Heart right ventricle (tissue), 16 donors: ENCODE measurements at regions not wholly inside any gene's neighbourhood (a gene's known extent, or its start where the extent isn't known, plus 50 kb on each side); places are given as distances from the start of the nearest gene placed in this dataset.

Source experiments
- ATAC-seq, 8 donors: fragments of 200-7000 bp; cut with Tn5 transposase; one replicate each; pipeline ENCODE4 v1.9.1; 2020; ENCODE audit warnings: mild to moderate bottlenecking in 8 of 8, moderate library complexity in 8 of 8, moderate number of reproducible peaks in 1 of 8
- DNase-seq, 2 donors: peaks; one replicate each; pipeline ENCODE4 v3.0.0-alpha.2; 2020
- H3K27ac ChIP-seq, 10 donors: fragments of 200-600 bp; sonication (generic) in 2 of 10; one replicate each; pipeline versions ENCODE4 v1.5.0 to v1.8.0; 2020 to 2022; ENCODE audit warnings: mild to moderate bottlenecking in 3 of 10
- H3K27me3 ChIP-seq, 7 donors: fragments of 200-600 bp; one replicate each; pipeline ENCODE4 v1.8.0; 2021 to 2022; ENCODE audit warnings: mild to moderate bottlenecking in 2 of 7
- H3K36me3 ChIP-seq, 9 donors: fragments of 200-600 bp; sonication (generic) in 1 of 9; one replicate each; pipeline versions ENCODE4 v1.5.0 to v1.8.0; 2020 to 2022; ENCODE audit warnings: mild to moderate bottlenecking in 2 of 9
- H3K4me1 ChIP-seq, 9 donors: fragments of 200-600 bp; sonication (generic) in 1 of 9; one replicate each; pipeline versions ENCODE4 v1.5.0 to v1.8.0; 2020 to 2022; ENCODE audit warnings: mild to moderate bottlenecking in 4 of 9
- H3K4me3 ChIP-seq, 10 donors: fragments of 200-600 bp; sonication (generic) in 2 of 10; one replicate each; pipeline versions ENCODE4 v1.5.0 to v1.8.0; 2020 to 2022; ENCODE audit warnings: mild to moderate bottlenecking in 7 of 10, moderate library complexity in 2 of 10
- H3K9me3 ChIP-seq, 11 donors: fragments of 200-600 bp in 10 of 11; sonication (generic) in 2 of 11; one replicate each; pipeline versions ENCODE4 v1.5.0 to v1.8.0; 2013 to 2022; ENCODE audit warnings: mild to moderate bottlenecking in 2 of 11, control low read depth in 1 of 11, moderate library complexity in 1 of 11
- WGBS, 2 donors: extraction: QIAGEN DNeasy Blood & Tissue Kit; methylation state at CpG; one replicate each; pipeline ENCODE4 v1.1.7; 2013; ENCODE audit warnings: inconsistent platforms in 1 of 2; 5-methylcytosine and 5-hydroxymethylcytosine counted together
- intact Hi-C, 10 donors: fragments of 100-400 bp; cut with DNase I; formaldehyde crosslinking; loops; one replicate each; pipeline versions ENCODE4 v1.11.1 to v1.14.2; 2022
- TF ChIP-seq, protein P1 (sequence below), 9 donors: fragments of 200-600 bp; sonication (generic) in 2 of 9; IDR thresholded peaks; one replicate each; pipeline versions ENCODE4 v1.5.0 to v1.8.0; 2021 to 2022; ENCODE audit warnings: antibody characterized with exemption in 9 of 9, mild to moderate bottlenecking in 5 of 9, moderate library complexity in 1 of 9
- donor health status: Arrhythmogenic right ventricular cardiomyopathy.
- donor health status: ischemic (EF 13 %, LVEDD 7.1; RV severe dilation, severe dysfunction).
- donor health status: healthy with polysubstance abuse.
- donor health status: DM: no; HTN: yes; CAD: no.
- donor health status: DM: no; HTN: no; CAD: no.
- donor health status: ischemic (EF 25% LVEDD 6.9; RV normal size, moderate dysfunction).
- donor health status: ischemic (EF 25% LVEDD 5.7; RV mildly dilated, moderate dysfunction).
- donor health status: healthy.
- donor health status: DM: yes; HTN: yes; CAD: no.
- donor health status: Ischemic cardiomyopathy.
- donor health status: ischemic (EF 35%, LVEDD 5.7; RV mildly dilated, moderate dysfunction).
- donor health status: nonischemic (EF 11% LVEDD 7.7; RV severe dilation, severe dysfunction).
- donor health status: DM: yes; HTN: yes; CAD: no.
- donor health status: PGD.
- donor health status: ischemic (EF 29% LVEDD 5.4; RV normal size, mild dysfunction).
- donor health status: nonischemic (EF 23%, LVEDD 6.1; RV moderate dilation, normal function).

DNA sequence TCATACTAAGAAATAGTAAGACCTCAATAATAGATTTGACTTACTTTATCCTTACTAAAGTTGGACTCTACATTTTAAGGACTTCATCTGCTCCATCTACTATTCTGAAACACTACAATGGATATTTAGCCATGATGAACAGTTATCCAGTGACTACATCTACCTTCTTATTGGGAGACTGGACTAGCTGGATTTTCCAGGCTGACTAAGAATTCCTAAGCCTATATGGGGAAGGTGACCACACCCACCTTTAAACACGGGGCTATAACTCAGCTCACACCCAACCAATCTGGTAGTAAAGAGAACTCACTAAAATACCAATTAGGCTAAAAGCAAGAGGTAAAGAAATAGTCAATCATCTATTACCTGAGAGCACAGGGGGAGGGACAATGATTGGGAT is 1438.4 kb downstream of the TECRL start:
- WGBS, 2 donors = 67 to 72% methylated on average over 1 of the region's 1 CpG
- TF ChIP-seq, protein P1, sequence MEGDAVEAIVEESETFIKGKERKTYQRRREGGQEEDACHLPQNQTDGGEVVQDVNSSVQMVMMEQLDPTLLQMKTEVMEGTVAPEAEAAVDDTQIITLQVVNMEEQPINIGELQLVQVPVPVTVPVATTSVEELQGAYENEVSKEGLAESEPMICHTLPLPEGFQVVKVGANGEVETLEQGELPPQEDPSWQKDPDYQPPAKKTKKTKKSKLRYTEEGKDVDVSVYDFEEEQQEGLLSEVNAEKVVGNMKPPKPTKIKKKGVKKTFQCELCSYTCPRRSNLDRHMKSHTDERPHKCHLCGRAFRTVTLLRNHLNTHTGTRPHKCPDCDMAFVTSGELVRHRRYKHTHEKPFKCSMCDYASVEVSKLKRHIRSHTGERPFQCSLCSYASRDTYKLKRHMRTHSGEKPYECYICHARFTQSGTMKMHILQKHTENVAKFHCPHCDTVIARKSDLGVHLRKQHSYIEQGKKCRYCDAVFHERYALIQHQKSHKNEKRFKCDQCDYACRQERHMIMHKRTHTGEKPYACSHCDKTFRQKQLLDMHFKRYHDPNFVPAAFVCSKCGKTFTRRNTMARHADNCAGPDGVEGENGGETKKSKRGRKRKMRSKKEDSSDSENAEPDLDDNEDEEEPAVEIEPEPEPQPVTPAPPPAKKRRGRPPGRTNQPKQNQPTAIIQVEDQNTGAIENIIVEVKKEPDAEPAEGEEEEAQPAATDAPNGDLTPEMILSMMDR (IDR thresholded peaks at IDR 0.05) = no peak
- Histone ChIP-seq H3K36me3 (no peaks in the 10 kb centered on the region), H3K27me3 (no peaks in the 10 kb centered on the region), H3K4me3 (no peak overlapping the region), H3K4me1 (no peaks in the 10 kb centered on the region), H3K27ac (no peak overlapping the region), H3K9me3 (peaks cover 0 to 17% (median 0%) of the 10 kb centered on the region in 11 donors)
- ATAC-seq = no peak
- no peak for DNase-seq
- intact Hi-C loops = no loop called here

DNA sequence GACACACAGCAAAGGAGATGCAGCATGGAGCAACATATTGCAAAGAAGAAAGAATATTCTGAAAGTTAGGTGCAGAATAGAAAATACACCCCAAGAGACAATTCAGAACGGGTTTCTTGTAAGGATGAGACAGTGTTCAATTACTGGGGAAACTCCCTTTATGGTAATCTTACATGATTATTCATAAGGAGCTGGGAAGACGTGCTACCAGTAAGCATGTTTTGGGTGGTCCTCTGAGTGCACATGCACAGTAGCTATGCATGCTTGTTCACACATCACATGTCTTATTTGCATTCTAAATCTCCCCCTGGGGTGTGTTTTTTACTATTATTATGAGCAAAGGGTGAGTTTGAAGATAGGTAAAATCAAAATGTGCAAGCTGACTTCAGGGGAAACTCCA is 1448.8 kb downstream of the TECRL start:
- ATAC-seq (no peak), DNase-seq (no peak)
- 59 to 61% methylated on average over 2 of the region's 2 CpGs for WGBS, 2 donors
- Histone ChIP-seq H3K4me1 (no peaks in the 10 kb centered on the region), H3K36me3 (no peaks in the 10 kb centered on the region), H3K27ac (no peak overlapping the region), H3K27me3 (no peaks in the 10 kb centered on the region), H3K9me3 (peaks cover 0 to 7% (median 0%) of the 10 kb centered on the region in 11 donors), H3K4me3 (no peak overlapping the region)
- intact Hi-C loops = no loop called here
- TF ChIP-seq, protein P1 (IDR thresholded peaks at IDR 0.05) = no peak

DNA sequence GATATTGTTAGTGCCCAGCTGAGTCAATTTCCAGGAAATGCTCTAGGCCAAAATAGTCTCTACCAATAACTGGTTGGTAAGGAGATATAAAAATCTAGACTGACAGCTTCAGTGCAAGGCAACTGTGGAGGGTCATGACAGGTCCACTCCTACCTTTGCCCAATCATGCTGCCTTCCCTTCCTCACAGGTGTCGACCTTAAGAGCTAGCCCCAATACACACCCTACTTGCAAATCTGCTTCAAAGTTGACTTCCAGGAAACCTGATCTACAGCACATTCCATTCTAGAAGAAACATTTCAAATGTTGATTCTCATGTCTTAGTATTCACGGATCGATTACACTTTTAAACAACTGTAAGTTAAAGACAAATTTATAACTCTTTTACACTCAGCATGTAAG is 1455.5 kb downstream of the TECRL start:
- ATAC-seq (no peak), DNase-seq (no peak)
- H3K4me1 ChIP-seq = no peaks in the 10 kb centered on the region
- WGBS, 2 donors = 67 to 80% methylated on average over 3 of the region's 3 CpGs
- intact Hi-C loops = no loop called here
- TF ChIP-seq, protein P1 (IDR thresholded peaks at IDR 0.05) = no peak
- H3K27me3 ChIP-seq = no peaks in the 10 kb centered on the region
- H3K4me3 ChIP-seq = no peak overlapping the region
- no peak overlapping the region for H3K27ac ChIP-seq
- peaks cover 0 to 7% (median 0%) of the 10 kb centered on the region in 11 donors for H3K9me3 ChIP-seq
- no peaks in the 10 kb centered on the region for H3K36me3 ChIP-seq

DNA sequence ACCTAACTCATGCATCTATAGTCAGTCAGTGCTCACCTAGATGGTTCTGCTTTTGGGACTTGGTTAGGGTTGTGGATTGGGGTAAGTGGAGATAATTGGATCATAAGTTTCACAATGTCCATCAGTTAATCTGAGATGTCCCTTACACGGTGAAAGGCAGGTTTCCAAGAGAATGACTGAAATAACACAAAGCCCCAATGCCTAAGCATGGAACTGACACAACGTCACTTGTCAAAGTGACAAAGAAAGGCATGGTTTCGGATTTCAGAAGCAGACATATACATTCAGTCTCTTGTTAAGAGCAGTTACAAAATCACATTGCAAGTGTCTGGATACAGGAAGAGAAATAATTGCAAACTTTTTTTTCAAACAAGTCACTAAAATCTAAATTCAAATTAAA is 1456.9 kb downstream of the TECRL start:
- Histone ChIP-seq H3K27me3 (no peaks in the 10 kb centered on the region), H3K27ac (no peak overlapping the region), H3K4me3 (no peak overlapping the region), H3K4me1 (peaks cover 0 to 7% (median 0%) of the 10 kb centered on the region in 9 donors), H3K36me3 (no peaks in the 10 kb centered on the region), H3K9me3 (peaks cover 0 to 7% (median 0%) of the 10 kb centered on the region in 11 donors)
- no peak for ATAC-seq
- TF ChIP-seq, protein P1 (IDR thresholded peaks at IDR 0.05) = no peak
- 52% methylated on average over 3 of the region's 3 CpGs for WGBS, 2 donors
- intact Hi-C loops = no loop called here
- DNase-seq = no peak
